ENCODE measurements at regions not wholly inside any gene's neighbourhood (a gene's known extent, or its start where the extent isn't known, plus 50 kb on each side); places are given as distances from the start of the nearest gene placed in this dataset.

GRCh38 chr7:13352677-13353076 lies 636.8 kb downstream of the ETV1 start:
- Histone ChIP-seq H3K4me2 (replicated peaks; ENCODE audit: low read depth, low read length, poor library complexity, severe bottlenecking) (no peak overlapping the region), H3K9me3 (ENCODE audit: control extremely low read depth in 1 of 3, control insufficient read depth in 2 of 3, insufficient read depth in 1 of 3, low read length in 2 of 3) (no peaks in the 10 kb centered on the region), H3K4me1 (ENCODE audit: control insufficient read depth in 2 of 2, insufficient read depth in 2 of 2, low read length in 2 of 2) (no peaks in the 10 kb centered on the region), H3K36me3 (replicated peaks in 1 of 2; ENCODE audit: control extremely low read depth in 1 of 2, control insufficient read depth in 1 of 2, extremely low read depth in 1 of 2, insufficient read depth in 2 of 2, low read length in 1 of 2) (no peaks in the 10 kb centered on the region), H3K79me2 (ENCODE audit: control insufficient read depth, insufficient read depth, low read length) (no peaks in the 10 kb centered on the region), H3K4me3 (ENCODE audit: control extremely low read depth in 1 of 5, extremely low read depth in 1 of 5, insufficient read depth in 1 of 5, low read depth in 2 of 5, low read length in 4 of 5) (no peak overlapping the region), H3K27me3 (replicated peaks in 1 of 4; ENCODE audit: control extremely low read depth in 1 of 4, control insufficient read depth in 3 of 4, insufficient read depth in 4 of 4, low read length in 3 of 4) (no peaks in the 10 kb centered on the region), H3K27ac (ENCODE audit: low read length in 2 of 2) (no peak overlapping the region), H4K20me1 (ENCODE audit: control insufficient read depth, insufficient read depth, low read length, poor library complexity, severe bottlenecking) (no peaks in the 10 kb centered on the region), H3K9ac (ENCODE audit: low read length) (no peak overlapping the region), H2AFZ (ENCODE audit: insufficient read depth, low read depth, low read length, poor library complexity, severe bottlenecking) (no peak overlapping the region)
- Mint-ChIP-seq H3K4me3 (no peak overlapping the region), H3K27me3 (no peaks in the 10 kb centered on the region), H3K4me1 (no peaks in the 10 kb centered on the region), H3K9me3 (ENCODE audit: insufficient read depth) (no peaks in the 10 kb centered on the region), H3K27ac (no peak overlapping the region)
- ChIA-PET CTCF (no interaction called here), POLR2A (no interaction called here)
- no peak for DNase-seq
- TF ChIP-seq EZH2 (IDR thresholded peaks at IDR 0.05; ENCODE audit: borderline replicate concordance, insufficient read depth, low read depth, low read length, poor library complexity, severe bottlenecking): no peak
- TF ChIP-seq CTCF (IDR thresholded peaks at IDR 0.05): no peak
- intact Hi-C loops (cut with micrococcal nuclease): no loop called here
- no CpG with 5 or more reads among the region's 1 CpG for WGBS (ENCODE audit: insufficient coverage)
- ATAC-seq (ENCODE audit: low read depth): no peak

- H3K4me3 ChIP-seq (ENCODE audit: control extremely low read depth in 1 of 5, extremely low read depth in 1 of 5, insufficient read depth in 1 of 5, low read depth in 2 of 5, low read length in 4 of 5): no peak overlapping the region
- peaks cover 0 to 4% (median 0%) of the 10 kb centered on the region in 3 donors for H3K9me3 ChIP-seq (ENCODE audit: control extremely low read depth in 1 of 3, control insufficient read depth in 2 of 3, insufficient read depth in 1 of 3, low read length in 2 of 3)
- ATAC-seq (ENCODE audit: low read depth) (no peak), DNase-seq (no peak)
- H3K4me1 ChIP-seq (ENCODE audit: control insufficient read depth in 2 of 2, insufficient read depth in 2 of 2, low read length in 2 of 2): no peaks in the 10 kb centered on the region
- no peak overlapping the region for H2AFZ ChIP-seq (ENCODE audit: insufficient read depth, low read depth, low read length, poor library complexity, severe bottlenecking)
- no peaks in the 10 kb centered on the region for H3K36me3 ChIP-seq (replicated peaks in 1 of 2; ENCODE audit: control extremely low read depth in 1 of 2, control insufficient read depth in 1 of 2, extremely low read depth in 1 of 2, insufficient read depth in 2 of 2, low read length in 1 of 2)
- ChIA-PET POLR2A (no interaction called here), CTCF (no interaction called here)
- intact Hi-C loops (cut with micrococcal nuclease): no loop called here
- 85% methylated on average over 6 of the region's 10 CpGs for WGBS (ENCODE audit: insufficient coverage)
- no peak for TF ChIP-seq EZH2 (IDR thresholded peaks at IDR 0.05; ENCODE audit: borderline replicate concordance, insufficient read depth, low read depth, low read length, poor library complexity, severe bottlenecking)
- H3K27ac ChIP-seq (ENCODE audit: low read length in 2 of 2): no peak overlapping the region
- Mint-ChIP-seq H3K4me1 (no peaks in the 10 kb centered on the region), H3K27ac (no peak overlapping the region), H3K9me3 (ENCODE audit: insufficient read depth) (no peaks in the 10 kb centered on the region), H3K27me3 (no peaks in the 10 kb centered on the region), H3K4me3 (no peak overlapping the region)
- no peaks in the 10 kb centered on the region for H4K20me1 ChIP-seq (ENCODE audit: control insufficient read depth, insufficient read depth, low read length, poor library complexity, severe bottlenecking)
- H3K27me3 ChIP-seq (replicated peaks in 1 of 4; ENCODE audit: control extremely low read depth in 1 of 4, control insufficient read depth in 3 of 4, insufficient read depth in 4 of 4, low read length in 3 of 4): no peaks in the 10 kb centered on the region
- H3K4me2 ChIP-seq (replicated peaks; ENCODE audit: low read depth, low read length, poor library complexity, severe bottlenecking): no peak overlapping the region
- H3K79me2 ChIP-seq (ENCODE audit: control insufficient read depth, insufficient read depth, low read length): no peaks in the 10 kb centered on the region
- no peak overlapping the region for H3K9ac ChIP-seq (ENCODE audit: low read length)
Measured at GRCh38 chr7:13359656-13360055, 629.8 kb downstream of the ETV1 start.
